Ovary (tissue), 7 donors: ENCODE measurements at regions not wholly inside any gene's neighbourhood (a gene's known extent, or its start where the extent isn't known, plus 50 kb on each side); places are given as distances from the start of the nearest gene placed in this dataset.

Source experiments
- DNase-seq, 5 donors: peaks; one replicate each; pipeline ENCODE4 v3.0.0-alpha.2; 2019 to 2020
- H3K27ac ChIP-seq, 2 donors: fragments of 200-600 bp; one replicate each; pipeline versions ENCODE4 v1.5.1 to v1.8.0; 2019 to 2022
- H3K27me3 ChIP-seq: fragments of 200-600 bp; one replicate; pipeline ENCODE4 v1.8.0; 2022
- H3K36me3 ChIP-seq: fragments of 200-600 bp; sonication (generic); one replicate; pipeline ENCODE4 v1.5.1; 2019
- H3K4me1 ChIP-seq: one replicate; pipeline ENCODE4 v1.8.1; 2013; ENCODE audit warnings: mild to moderate bottlenecking, moderate library complexity; ENCODE audit not compliant: insufficient read depth
- H3K4me3 ChIP-seq: fragments of 200-600 bp; sonication (generic); one replicate; pipeline ENCODE4 v1.5.1; 2017
- H3K9me3 ChIP-seq, 2 donors: fragments of 200-600 bp in 1 of 2; sonication (generic) in 1 of 2; one replicate each; pipeline versions ENCODE4 v1.5.1 to v1.8.1; 2013 to 2019; ENCODE audit warnings: mild to moderate bottlenecking in 1 of 2, moderate library complexity in 1 of 2
- EP300 ChIP-seq: sonication (generic); formaldehyde crosslinking; IDR thresholded peaks from one replicate; pipeline ENCODE4 v1.6.1; 2017; ENCODE audit warnings: antibody characterized with exemption
- POLR2A ChIP-seq: fragments of 450-650 bp; IDR thresholded peaks from one replicate; pipeline ENCODE4 v1.6.1; 2017; ENCODE audit warnings: antibody characterized with exemption, mild to moderate bottlenecking, moderate library complexity
- WGBS, 3 donors: extraction: QIAGEN DNeasy Blood & Tissue Kit in 1 of 3; methylation state at CpG; one replicate each; pipeline versions ENCODE4 v1.1.5 to v1.1.7; 2013 to 2017; 5-methylcytosine and 5-hydroxymethylcytosine counted together
- intact Hi-C, 4 donors: fragments of 100-400 bp; cut with DNase I; formaldehyde crosslinking; loops; one replicate each; pipeline versions ENCODE4 v1.11.0 to v1.15.1; 2022 to 2023
- TF ChIP-seq, protein P1 (sequence below), 3 donors: fragments of 450-650 bp in 2 of 3; fragments of 200-600 bp in 1 of 3; IDR thresholded peaks; one replicate each; pipeline versions ENCODE4 v1.5.1 to v1.8.0; 2016 to 2022; ENCODE audit warnings: antibody characterized with exemption in 3 of 3, mild to moderate bottlenecking in 1 of 3
- donor health status: DM: no; HTN: no; CAD: no; lungs with moderate emphysema.
- donor health status: DM: no; HTN: no; CAD: no.
- donor health status: Bipolar disorder and iron deficiency.
- donor health status: DM: no; HTN: no; CAD: no.
- donor health status: DM: yes; HTN: yes; CAD: no.

DNA sequence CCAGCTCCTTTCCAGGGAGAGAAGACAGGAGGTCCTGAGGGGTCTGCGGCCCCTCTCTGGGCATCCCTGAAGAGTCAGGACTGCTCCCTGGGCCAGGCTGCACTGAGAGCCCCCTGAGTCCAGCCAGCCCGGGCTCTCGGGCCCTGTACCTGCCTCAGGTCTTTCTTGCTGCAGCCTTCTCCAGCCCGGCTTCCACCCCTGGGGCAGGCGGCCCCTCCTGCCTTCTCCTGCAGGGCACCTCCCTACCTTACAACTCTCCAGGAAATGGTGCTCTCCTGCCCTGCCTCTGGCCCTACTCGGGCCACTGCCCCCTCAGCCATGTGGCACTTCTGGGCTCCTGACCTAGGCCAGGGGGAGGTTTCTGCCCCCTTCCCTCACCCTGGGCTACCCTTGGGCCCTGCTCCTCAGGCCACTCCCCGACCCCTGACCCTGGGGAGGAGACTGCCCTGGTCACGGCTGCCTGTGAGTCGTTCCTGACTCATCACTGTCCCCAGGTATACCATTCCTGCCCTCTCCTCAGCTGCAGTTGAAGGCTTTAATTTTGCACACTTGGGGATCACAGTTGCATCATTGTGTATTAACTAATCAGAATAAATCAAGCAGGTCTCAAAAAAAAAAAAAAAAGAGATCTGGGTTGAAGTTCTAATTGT lies 251.1 kb downstream of the NXPE2 start:
- Histone ChIP-seq H3K4me3 (no peak overlapping the region), H3K9me3 (no peaks in the 10 kb centered on the region), H3K27me3 (no peaks in the 10 kb centered on the region), H3K4me1 (no peaks in the 10 kb centered on the region), H3K27ac (no peak overlapping the region), H3K36me3 (no peaks in the 10 kb centered on the region)
- TF ChIP-seq POLR2A = no peak
- TF ChIP-seq, protein P1, sequence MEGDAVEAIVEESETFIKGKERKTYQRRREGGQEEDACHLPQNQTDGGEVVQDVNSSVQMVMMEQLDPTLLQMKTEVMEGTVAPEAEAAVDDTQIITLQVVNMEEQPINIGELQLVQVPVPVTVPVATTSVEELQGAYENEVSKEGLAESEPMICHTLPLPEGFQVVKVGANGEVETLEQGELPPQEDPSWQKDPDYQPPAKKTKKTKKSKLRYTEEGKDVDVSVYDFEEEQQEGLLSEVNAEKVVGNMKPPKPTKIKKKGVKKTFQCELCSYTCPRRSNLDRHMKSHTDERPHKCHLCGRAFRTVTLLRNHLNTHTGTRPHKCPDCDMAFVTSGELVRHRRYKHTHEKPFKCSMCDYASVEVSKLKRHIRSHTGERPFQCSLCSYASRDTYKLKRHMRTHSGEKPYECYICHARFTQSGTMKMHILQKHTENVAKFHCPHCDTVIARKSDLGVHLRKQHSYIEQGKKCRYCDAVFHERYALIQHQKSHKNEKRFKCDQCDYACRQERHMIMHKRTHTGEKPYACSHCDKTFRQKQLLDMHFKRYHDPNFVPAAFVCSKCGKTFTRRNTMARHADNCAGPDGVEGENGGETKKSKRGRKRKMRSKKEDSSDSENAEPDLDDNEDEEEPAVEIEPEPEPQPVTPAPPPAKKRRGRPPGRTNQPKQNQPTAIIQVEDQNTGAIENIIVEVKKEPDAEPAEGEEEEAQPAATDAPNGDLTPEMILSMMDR (IDR thresholded peaks at IDR 0.05) = no peak
- no peak for DNase-seq
- 67 to 74% (median 70%) methylated on average over 9 of the region's 9 CpGs for WGBS, 3 donors
- intact Hi-C loops = no loop called here

DNA sequence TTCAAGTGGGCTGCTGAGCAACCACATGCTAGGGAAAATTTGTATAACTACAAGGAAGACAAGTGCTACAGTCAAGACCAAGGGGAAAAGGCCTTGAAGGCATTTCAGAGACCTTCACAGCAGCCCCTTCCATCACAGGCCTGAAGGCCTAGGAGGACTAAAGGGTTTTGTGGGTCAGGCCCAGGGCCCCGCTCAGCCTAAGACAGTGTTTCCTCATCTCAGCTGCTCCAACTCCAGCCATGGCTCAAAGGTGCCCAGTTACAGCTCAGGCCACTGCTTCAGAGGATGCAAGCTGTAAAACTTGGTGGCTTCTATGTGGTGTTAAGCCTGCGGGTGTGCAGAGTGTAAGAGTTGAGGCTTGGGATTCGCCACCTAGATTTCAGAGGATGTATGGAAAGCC lies 260.5 kb downstream of the NXPE2 start:
- TF ChIP-seq POLR2A = no peak
- no peak for TF ChIP-seq EP300
- TF ChIP-seq, protein P1 (IDR thresholded peaks at IDR 0.05) = no peak
- no peak overlapping the region for H3K27ac ChIP-seq
- H3K4me1 ChIP-seq = no peaks in the 10 kb centered on the region
- H3K9me3 ChIP-seq = no peaks in the 10 kb centered on the region
- no peaks in the 10 kb centered on the region for H3K36me3 ChIP-seq
- H3K4me3 ChIP-seq = no peak overlapping the region
- intact Hi-C loops = no loop called here
- DNase-seq = no peak
- no peaks in the 10 kb centered on the region for H3K27me3 ChIP-seq
- WGBS, 3 donors = 70 to 94% (median 80%) methylated on average over 3 of the region's 3 CpGs

DNA sequence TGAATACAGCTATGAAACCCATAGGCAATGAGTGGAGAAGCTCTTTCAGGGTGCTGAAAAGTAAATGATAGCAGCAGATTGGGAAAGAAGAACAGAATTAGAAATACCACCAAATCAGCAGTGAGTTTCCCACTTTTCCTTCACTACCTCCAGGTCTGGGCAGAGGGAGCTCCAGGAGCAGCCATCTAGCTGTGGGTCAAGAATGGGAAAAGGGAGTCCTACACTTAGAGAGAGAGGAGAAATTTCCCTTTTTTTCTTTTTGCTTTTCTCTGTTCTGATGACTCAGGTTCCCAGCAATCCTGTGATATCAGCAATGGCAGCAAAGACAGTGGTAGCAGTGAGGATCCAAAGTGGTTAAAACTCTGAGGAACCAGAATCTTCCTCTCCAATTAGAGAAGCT lies 263.9 kb downstream of the NXPE2 start:
- intact Hi-C loops = no loop called here
- no peaks in the 10 kb centered on the region for H3K36me3 ChIP-seq

DNA sequence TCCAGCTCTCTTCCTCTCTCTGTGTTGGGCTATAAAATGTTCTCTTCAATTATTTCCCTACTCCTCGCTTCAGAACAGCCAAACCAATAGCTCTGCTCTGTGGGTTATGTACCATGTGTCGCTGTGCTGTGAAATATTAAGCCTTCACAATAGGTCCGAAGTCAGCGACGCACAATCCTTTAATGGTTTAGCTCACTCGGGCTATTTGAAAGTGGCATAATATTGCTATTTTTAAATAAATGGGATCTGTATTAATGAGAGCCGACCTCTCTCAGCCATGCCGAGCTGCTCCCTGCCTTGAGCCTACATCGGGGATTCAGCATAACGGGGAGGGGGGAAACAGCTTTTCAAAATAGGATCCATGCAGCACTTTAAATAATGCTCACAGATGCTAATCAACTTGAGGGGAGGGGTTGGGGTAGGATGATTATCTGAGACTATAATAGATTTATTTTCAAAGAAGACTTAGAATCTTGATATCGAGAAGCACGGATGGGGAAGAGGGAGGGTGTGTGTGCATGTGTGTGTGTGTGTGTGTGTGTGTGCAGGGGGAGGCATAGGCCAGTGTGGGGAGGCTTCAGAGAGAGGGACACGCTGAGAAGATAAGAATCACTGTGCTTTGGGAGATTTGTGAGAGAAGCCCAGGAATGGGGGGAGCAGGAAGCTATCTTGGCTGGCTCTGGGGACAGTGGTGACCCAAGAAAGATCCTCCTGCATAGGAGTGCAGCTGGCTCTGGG lies 271.5 kb downstream of the NXPE2 start:
- Histone ChIP-seq H3K36me3 (no peaks in the 10 kb centered on the region), H3K9me3 (no peaks in the 10 kb centered on the region), H3K27ac (no peak overlapping the region), H3K4me3 (no peak overlapping the region), H3K4me1 (no peaks in the 10 kb centered on the region), H3K27me3 (no peaks in the 10 kb centered on the region)
- TF ChIP-seq, protein P1 (IDR thresholded peaks at IDR 0.05) = no peak
- no peak for TF ChIP-seq POLR2A
- no peak for TF ChIP-seq EP300
- 77 to 82% (median 80%) methylated on average over 13 of the region's 13 CpGs for WGBS, 3 donors
- DNase-seq = no peak
- intact Hi-C loops = no loop called here

More for the DNA sequence above, 263.9 kb downstream of the NXPE2 start:
- Histone ChIP-seq H3K27me3 (no peaks in the 10 kb centered on the region), H3K4me3 (no peak overlapping the region), H3K9me3 (no peaks in the 10 kb centered on the region), H3K27ac (no peak overlapping the region), H3K4me1 (no peaks in the 10 kb centered on the region)
- DNase-seq = no peak
- TF ChIP-seq EP300 (no peak), POLR2A (no peak)
- TF ChIP-seq, protein P1 (IDR thresholded peaks at IDR 0.05) = no peak
